GM12801 (cell line): ENCODE measurements at regions not wholly inside any gene's neighbourhood (a gene's known extent, or its start where the extent isn't known, plus 50 kb on each side); places are given as distances from the start of the nearest gene placed in this dataset.

Experiments used
- TF ChIP-seq, protein P1 (sequence below): IDR thresholded peaks from one replicate; pipeline ENCODE4 v1.5.1; 2011; ENCODE audit warnings: control low read depth; ENCODE audit not compliant: insufficient read length; ENCODE audit errors: extremely low read depth

DNA sequence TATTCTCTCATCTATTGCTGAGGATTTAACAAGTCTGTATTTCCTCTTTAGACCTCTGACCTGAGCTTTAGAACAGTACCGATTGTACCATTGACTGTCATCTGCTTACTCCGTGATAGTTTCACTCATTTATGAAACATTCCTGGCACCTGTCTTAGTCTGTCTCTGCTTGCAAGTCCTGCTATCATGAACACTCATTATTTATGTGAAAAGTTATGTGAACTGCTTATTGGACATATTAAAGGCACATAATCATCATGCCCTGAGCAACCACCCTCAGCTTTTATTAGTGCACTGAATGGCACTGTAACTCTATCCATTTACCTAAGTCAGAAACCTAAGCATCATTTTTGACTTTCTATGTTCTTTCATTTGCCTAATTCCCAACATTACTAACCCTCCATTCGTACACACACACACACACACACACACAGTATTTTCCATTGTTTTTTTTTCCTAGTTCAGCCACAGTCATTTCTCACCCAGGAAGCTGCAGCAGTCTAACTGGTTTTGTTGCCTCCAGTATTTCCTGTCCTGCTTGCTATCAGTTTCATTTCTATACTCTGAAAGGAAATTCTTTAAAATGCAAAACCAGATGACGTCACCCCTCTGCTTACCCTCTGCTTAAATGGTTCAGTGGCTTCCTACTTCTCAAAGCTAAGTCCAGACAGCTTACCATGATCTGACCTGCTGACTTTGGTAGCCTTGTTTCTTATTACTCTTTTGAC is 146.1 kb downstream of the HAUS1 start:
- TF ChIP-seq, protein P1, sequence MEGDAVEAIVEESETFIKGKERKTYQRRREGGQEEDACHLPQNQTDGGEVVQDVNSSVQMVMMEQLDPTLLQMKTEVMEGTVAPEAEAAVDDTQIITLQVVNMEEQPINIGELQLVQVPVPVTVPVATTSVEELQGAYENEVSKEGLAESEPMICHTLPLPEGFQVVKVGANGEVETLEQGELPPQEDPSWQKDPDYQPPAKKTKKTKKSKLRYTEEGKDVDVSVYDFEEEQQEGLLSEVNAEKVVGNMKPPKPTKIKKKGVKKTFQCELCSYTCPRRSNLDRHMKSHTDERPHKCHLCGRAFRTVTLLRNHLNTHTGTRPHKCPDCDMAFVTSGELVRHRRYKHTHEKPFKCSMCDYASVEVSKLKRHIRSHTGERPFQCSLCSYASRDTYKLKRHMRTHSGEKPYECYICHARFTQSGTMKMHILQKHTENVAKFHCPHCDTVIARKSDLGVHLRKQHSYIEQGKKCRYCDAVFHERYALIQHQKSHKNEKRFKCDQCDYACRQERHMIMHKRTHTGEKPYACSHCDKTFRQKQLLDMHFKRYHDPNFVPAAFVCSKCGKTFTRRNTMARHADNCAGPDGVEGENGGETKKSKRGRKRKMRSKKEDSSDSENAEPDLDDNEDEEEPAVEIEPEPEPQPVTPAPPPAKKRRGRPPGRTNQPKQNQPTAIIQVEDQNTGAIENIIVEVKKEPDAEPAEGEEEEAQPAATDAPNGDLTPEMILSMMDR, result no peak

DNA sequence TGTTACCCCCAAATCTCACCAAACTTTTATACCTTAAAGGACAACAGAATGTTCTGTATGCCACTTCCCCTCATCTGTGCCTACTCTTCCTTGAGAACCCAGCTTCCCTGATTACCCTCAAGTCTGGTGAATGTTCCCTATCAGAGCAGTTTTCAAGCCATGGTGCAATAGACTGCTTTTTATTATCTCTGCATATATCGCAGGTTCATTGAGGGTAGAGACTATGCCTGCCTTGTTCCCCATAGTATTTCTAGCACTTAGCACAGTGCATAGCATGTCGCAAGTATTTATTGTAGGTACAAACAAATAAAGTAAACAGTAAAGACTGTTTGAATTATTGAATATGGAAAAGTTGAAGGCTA is 146.6 kb downstream of the HAUS1 start:
- TF ChIP-seq, protein P1, result no peak

GRCh38 chr18:46252759-46253158 is 148.6 kb downstream of the HAUS1 start:
- TF ChIP-seq, protein P1, result no peak

DNA sequence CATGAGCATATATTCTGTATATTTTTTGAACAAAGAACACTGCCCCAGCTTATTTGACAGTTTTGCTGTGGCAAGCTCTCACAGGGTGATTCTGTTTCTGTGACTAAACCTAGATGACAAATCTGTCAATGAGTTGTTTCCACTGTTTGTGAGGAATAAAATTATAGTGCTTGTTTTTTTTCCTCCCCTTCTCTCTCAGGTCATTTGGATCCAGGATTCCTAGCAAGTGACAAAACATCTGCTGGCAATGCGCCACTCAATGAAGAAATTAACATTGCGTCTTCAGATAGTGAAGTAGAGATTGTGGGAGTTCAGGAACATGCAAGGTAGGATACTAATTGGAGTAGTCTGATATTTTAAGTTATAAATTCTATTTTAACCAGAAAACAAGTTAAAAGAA is 149.3 kb downstream of the HAUS1 start:
- TF ChIP-seq, protein P1, result no peak

DNA sequence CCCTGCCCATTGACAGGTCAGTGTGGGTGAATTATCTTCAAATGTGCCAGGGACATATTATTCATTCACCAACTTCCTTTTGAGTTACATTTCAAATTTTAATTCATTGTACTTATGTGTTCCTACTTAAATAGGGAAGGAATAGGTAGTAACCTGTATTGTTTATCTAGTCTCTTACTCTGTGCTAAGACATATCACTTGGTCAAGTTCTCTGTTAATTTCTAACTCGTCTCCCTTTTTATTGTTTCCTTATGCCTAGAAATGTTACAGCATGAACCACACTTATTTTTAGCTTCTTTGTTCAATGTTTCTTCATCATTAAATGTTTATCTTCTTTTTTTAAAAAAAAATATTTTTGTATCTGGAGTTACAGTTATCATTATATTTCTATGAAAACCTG is 151.9 kb downstream of the HAUS1 start:
- TF ChIP-seq, protein P1, result no peak

GRCh38 chr18:46257366-46257765 is 153.2 kb downstream of the HAUS1 start:
- TF ChIP-seq, protein P1, result no peak

DNA sequence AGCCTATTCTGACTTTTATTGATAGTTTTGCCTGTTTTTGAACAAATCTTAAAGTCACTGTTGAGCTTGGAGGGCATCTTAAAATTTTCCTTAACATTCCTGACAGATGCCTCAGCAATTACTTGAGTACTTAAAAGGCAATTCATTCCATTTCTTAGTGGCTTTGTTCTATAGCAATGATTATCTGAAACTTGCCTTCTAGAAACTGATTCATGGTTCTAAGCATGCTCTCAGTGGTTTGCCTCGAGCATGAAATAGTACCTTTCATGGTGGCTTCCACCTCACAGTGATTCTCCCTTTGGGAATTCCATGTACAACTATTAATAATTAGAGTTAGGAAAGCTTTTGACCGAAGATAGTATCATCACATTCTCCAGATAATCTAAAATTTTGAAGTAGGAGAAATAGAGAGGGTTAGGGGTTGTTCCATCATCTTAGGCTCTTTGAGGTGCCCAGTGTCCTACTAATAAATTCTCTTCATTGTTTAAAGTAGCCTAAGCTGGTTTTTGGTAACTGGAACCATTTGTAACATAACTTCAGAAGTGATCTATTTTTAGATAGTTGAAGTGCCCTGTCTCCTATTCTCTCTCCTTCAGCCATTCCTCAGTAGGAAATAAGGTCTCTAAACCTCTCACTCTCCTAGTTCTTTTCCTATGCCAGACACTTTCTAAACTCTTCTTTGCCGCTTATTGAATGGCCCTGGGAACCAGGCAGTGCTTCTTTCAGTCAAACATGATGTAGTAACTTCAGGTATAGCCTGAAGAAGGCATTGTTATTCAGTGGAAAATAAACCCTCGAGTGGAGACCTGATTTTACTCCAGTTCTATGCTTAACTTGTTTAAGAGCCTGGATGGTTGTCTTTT is 156.1 kb downstream of the HAUS1 start:
- TF ChIP-seq, protein P1, result no peak
